ENCODE measurements at regions not wholly inside any gene's neighbourhood (a gene's known extent, or its start where the extent isn't known, plus 50 kb on each side); places are given as distances from the start of the nearest gene placed in this dataset.

- TF ChIP-seq CTCF (IDR thresholded peaks at IDR 0.05; ENCODE audit: unreplicated experiment), result no peak
- Mint-ChIP-seq H3K27me3 (ENCODE audit: low read depth) (no peaks in the 10 kb centered on the region), H3K27ac (no peak overlapping the region), H3K4me1 (peaks cover 23% of the 10 kb centered on the region), H3K9me3 (no peaks in the 10 kb centered on the region), H3K4me3 (no peak overlapping the region), H3K36me3 (no peaks in the 10 kb centered on the region)
- no peak for DNase-seq (ENCODE audit: low spot score in 2 of 2, unreplicated experiment in 2 of 2)
Measured at GRCh38 chr21:27132266-27132665, 165.4 kb upstream of the ADAMTS5 start.

GRCh38 chr21:27130154-27130553 lies 163.3 kb upstream of the ADAMTS5 start:
- Mint-ChIP-seq H3K36me3 (no peaks in the 10 kb centered on the region), H3K4me3 (no peak overlapping the region), H3K27ac (no peak overlapping the region), H3K4me1 (peaks cover 23% of the 10 kb centered on the region), H3K9me3 (peaks cover 8% of the 10 kb centered on the region), H3K27me3 (ENCODE audit: low read depth) (no peaks in the 10 kb centered on the region)
- no peak for DNase-seq (ENCODE audit: low spot score in 2 of 2, unreplicated experiment in 2 of 2)
- TF ChIP-seq CTCF (IDR thresholded peaks at IDR 0.05; ENCODE audit: unreplicated experiment), result no peak

DNA sequence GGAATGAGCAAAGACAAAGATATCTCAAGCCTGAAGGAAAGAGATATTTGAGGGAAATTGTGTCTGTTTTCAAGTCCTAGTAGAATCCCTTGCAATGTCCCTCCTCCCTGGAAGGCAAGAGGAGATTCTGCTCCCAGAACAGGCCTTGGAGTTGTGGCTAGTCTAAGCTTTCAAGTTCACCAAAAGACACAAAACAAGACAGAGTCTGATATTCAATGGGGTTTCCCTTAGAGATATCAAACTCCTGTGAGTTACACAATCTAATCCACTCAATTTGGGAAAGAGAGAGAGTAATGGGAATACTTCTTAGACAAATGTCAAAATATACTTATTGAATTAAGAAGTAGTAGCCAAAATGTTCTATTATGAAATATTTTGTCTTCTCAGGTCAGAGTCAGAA lies 162.8 kb upstream of the ADAMTS5 start:
- Mint-ChIP-seq H3K27ac (no peak overlapping the region), H3K9me3 (peaks cover 8% of the 10 kb centered on the region)

DNA sequence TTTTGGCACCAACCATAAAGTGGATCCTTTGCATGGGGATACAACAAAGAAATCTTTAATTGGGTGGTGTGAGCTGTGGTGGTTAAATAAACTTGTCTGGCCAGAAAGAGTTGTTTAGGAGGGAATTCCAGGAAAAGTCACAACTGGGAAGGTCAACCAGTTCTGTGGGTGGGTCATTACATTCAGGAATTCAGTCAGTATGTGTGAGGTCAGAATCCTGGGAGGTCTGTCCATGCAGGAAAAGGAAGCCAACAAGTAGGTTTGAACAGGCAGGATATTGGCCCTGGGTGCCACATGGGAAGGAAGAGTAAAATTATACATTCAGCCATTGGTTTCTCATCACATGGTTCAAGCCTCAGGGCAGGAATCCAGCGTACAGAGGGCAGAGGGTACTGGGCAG lies 162.3 kb upstream of the ADAMTS5 start:
- H3K4me3 Mint-ChIP-seq, result no peak overlapping the region
- peaks cover 8% of the 10 kb centered on the region for H3K9me3 Mint-ChIP-seq
- H3K4me1 Mint-ChIP-seq, result peaks cover 16% of the 10 kb centered on the region
- no peak overlapping the region for H3K27ac Mint-ChIP-seq
- no peak for TF ChIP-seq CTCF (IDR thresholded peaks at IDR 0.05; ENCODE audit: unreplicated experiment)
- no peak for DNase-seq (ENCODE audit: low spot score in 2 of 2, unreplicated experiment in 2 of 2)
- H3K36me3 Mint-ChIP-seq, result no peaks in the 10 kb centered on the region
- no peaks in the 10 kb centered on the region for H3K27me3 Mint-ChIP-seq (ENCODE audit: low read depth)

More for the DNA sequence above, 162.8 kb upstream of the ADAMTS5 start:
- DNase-seq (ENCODE audit: low spot score in 2 of 2, unreplicated experiment in 2 of 2), result no peak
- TF ChIP-seq CTCF (IDR thresholded peaks at IDR 0.05; ENCODE audit: unreplicated experiment), result no peak
- H3K4me1 Mint-ChIP-seq, result peaks cover 18% of the 10 kb centered on the region
- H3K36me3 Mint-ChIP-seq, result no peaks in the 10 kb centered on the region
- no peaks in the 10 kb centered on the region for H3K27me3 Mint-ChIP-seq (ENCODE audit: low read depth)
- no peak overlapping the region for H3K4me3 Mint-ChIP-seq

DNA sequence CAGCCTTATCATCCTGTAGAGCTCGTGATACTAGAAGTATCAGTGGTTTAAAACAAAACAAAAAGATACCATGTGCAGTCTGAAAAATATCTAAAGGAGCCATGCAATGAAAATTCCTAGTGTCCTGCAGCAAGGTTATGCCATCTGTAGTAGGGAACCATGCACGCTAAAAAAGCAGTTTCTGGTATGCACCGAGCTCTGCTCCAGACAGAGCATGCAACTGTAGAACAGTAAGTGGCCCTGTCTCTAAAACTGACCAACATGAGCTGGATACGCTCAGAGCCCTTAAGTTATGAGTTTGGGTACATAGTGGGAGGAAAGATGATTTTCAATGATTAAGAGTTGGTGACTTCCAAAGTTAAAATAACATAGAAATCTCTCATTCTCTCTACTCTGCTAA lies 159.3 kb upstream of the ADAMTS5 start:
- H3K4me1 Mint-ChIP-seq, result peaks cover 15% of the 10 kb centered on the region
- DNase-seq (ENCODE audit: low spot score in 2 of 2, unreplicated experiment in 2 of 2), result no peak
- no peaks in the 10 kb centered on the region for H3K36me3 Mint-ChIP-seq
- H3K27me3 Mint-ChIP-seq (ENCODE audit: low read depth), result no peaks in the 10 kb centered on the region
- H3K27ac Mint-ChIP-seq, result no peak overlapping the region
- peaks cover 8% of the 10 kb centered on the region for H3K9me3 Mint-ChIP-seq
- H3K4me3 Mint-ChIP-seq, result no peak overlapping the region
- no peak for TF ChIP-seq CTCF (IDR thresholded peaks at IDR 0.05; ENCODE audit: unreplicated experiment)

GRCh38 chr21:27122686-27123085 lies 155.8 kb upstream of the ADAMTS5 start:
- TF ChIP-seq CTCF (IDR thresholded peaks at IDR 0.05; ENCODE audit: unreplicated experiment), result no peak
- H3K36me3 Mint-ChIP-seq, result no peaks in the 10 kb centered on the region
- no peak for DNase-seq (ENCODE audit: low spot score in 2 of 2, unreplicated experiment in 2 of 2)
- H3K4me1 Mint-ChIP-seq, result peaks cover 3% of the 10 kb centered on the region
- H3K27me3 Mint-ChIP-seq (ENCODE audit: low read depth), result no peaks in the 10 kb centered on the region
- H3K4me3 Mint-ChIP-seq, result no peak overlapping the region
- H3K9me3 Mint-ChIP-seq, result peaks cover 8% of the 10 kb centered on the region
- no peak overlapping the region for H3K27ac Mint-ChIP-seq

All from mesothelial cell of epicardium (in vitro differentiated cells).